ENCODE measurements at regions not wholly inside any gene's neighbourhood (a gene's known extent, or its start where the extent isn't known, plus 50 kb on each side); places are given as distances from the start of the nearest gene placed in this dataset.
A peak's percentile ranks its signal among the peaks of the same experiment; 100 is the strongest.

GRCh38 chr1:101137144-101138126 is 99.4 kb upstream of the S1PR1 start:
- H3K27ac Mint-ChIP-seq: peak overlapping the region; percentile 9 to 65 (median 32)
- TF ChIP-seq, protein P1, sequence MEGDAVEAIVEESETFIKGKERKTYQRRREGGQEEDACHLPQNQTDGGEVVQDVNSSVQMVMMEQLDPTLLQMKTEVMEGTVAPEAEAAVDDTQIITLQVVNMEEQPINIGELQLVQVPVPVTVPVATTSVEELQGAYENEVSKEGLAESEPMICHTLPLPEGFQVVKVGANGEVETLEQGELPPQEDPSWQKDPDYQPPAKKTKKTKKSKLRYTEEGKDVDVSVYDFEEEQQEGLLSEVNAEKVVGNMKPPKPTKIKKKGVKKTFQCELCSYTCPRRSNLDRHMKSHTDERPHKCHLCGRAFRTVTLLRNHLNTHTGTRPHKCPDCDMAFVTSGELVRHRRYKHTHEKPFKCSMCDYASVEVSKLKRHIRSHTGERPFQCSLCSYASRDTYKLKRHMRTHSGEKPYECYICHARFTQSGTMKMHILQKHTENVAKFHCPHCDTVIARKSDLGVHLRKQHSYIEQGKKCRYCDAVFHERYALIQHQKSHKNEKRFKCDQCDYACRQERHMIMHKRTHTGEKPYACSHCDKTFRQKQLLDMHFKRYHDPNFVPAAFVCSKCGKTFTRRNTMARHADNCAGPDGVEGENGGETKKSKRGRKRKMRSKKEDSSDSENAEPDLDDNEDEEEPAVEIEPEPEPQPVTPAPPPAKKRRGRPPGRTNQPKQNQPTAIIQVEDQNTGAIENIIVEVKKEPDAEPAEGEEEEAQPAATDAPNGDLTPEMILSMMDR (IDR thresholded peaks at IDR 0.05; ENCODE audit: unreplicated experiment in 3 of 3): no peak
- no peaks in the 10 kb centered on the region for H3K27me3 Mint-ChIP-seq (ENCODE audit: low read depth)
- peaks cover 21% of the 10 kb centered on the region for H3K4me1 Mint-ChIP-seq
- no peak overlapping the region for H3K4me3 Mint-ChIP-seq
- no peaks in the 10 kb centered on the region for H3K36me3 Mint-ChIP-seq (ENCODE audit: low read depth)
- no peaks in the 10 kb centered on the region for H3K9me3 Mint-ChIP-seq

- H3K4me1 Mint-ChIP-seq: peaks cover 21% of the 10 kb centered on the region
- H3K4me3 Mint-ChIP-seq: no peak overlapping the region
- TF ChIP-seq, protein P1 (IDR thresholded peaks at IDR 0.05; ENCODE audit: unreplicated experiment in 3 of 3): peak in 2 of 3 experiments; percentile 30 to 39
- no peaks in the 10 kb centered on the region for H3K9me3 Mint-ChIP-seq
- H3K27me3 Mint-ChIP-seq (ENCODE audit: low read depth): no peaks in the 10 kb centered on the region
- H3K27ac Mint-ChIP-seq: peak overlapping the region; percentile 9 to 65 (median 65)
- H3K36me3 Mint-ChIP-seq (ENCODE audit: low read depth): no peaks in the 10 kb centered on the region
Observed at GRCh38 chr1:101136739-101137138, 100.1 kb upstream of the S1PR1 start.

DNA sequence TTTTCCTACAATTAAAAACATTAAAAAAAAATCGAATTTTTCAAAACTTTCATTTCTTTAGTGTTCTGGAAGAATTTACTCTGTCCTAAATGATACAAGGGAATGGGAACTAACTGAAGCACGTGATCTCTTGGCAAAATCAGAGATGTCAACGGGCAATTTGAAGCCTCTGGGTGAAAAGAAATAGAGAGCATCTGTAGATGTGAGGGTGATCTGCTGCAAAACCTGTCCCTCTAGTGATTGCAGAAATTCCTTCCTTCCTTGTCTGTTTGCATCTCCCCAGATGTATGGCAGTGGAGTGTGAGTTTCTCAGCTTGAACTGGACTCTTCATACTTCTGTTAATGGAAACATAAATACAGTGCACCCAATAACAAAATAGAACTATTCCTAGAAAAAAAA is 100.5 kb upstream of the S1PR1 start:
- no peaks in the 10 kb centered on the region for H3K36me3 Mint-ChIP-seq (ENCODE audit: low read depth)
- H3K9me3 Mint-ChIP-seq: no peaks in the 10 kb centered on the region
- peaks cover 26% of the 10 kb centered on the region for H3K4me1 Mint-ChIP-seq

GRCh38 chr1:101135526-101135925 is 101.3 kb upstream of the S1PR1 start:
- Mint-ChIP-seq H3K9me3 (no peaks in the 10 kb centered on the region), H3K4me1 (peaks cover 33% of the 10 kb centered on the region), H3K4me3 (no peak overlapping the region), H3K36me3 (ENCODE audit: low read depth) (no peaks in the 10 kb centered on the region), H3K27ac (peak overlapping the region in 1 of 3 experiments; percentile 65), H3K27me3 (ENCODE audit: low read depth) (no peaks in the 10 kb centered on the region)
- TF ChIP-seq, protein P1 (IDR thresholded peaks at IDR 0.05; ENCODE audit: unreplicated experiment in 3 of 3): no peak

More for the DNA sequence above, 100.5 kb upstream of the S1PR1 start:
- no peaks in the 10 kb centered on the region for H3K27me3 Mint-ChIP-seq (ENCODE audit: low read depth)
- H3K27ac Mint-ChIP-seq: peak overlapping the region in 2 of 3 experiments; percentile 65
- TF ChIP-seq, protein P1 (IDR thresholded peaks at IDR 0.05; ENCODE audit: unreplicated experiment in 3 of 3): no peak
- no peak overlapping the region for H3K4me3 Mint-ChIP-seq

GRCh38 chr1:101131239-101131843 is 105.5 kb upstream of the S1PR1 start:
- Mint-ChIP-seq H3K36me3 (ENCODE audit: low read depth) (no peaks in the 10 kb centered on the region), H3K27me3 (ENCODE audit: low read depth) (no peaks in the 10 kb centered on the region), H3K4me3 (no peak overlapping the region), H3K4me1 (peaks cover 20% of the 10 kb centered on the region), H3K27ac (peak overlapping the region; percentile 2 to 55 (median 36)), H3K9me3 (no peaks in the 10 kb centered on the region)
- TF ChIP-seq, protein P1 (IDR thresholded peaks at IDR 0.05; ENCODE audit: unreplicated experiment in 3 of 3): no peak

Measured in nephron (organoid).